ENCODE measurements at regions not wholly inside any gene's neighbourhood (a gene's known extent, or its start where the extent isn't known, plus 50 kb on each side); places are given as distances from the start of the nearest gene placed in this dataset.

GRCh38 chr9:106753155-106753671 lies 109.8 kb upstream of the ZNF462 start:
- TF ChIP-seq ZNF138 (CRISPR knock-in tag; conservative IDR thresholded peaks at IDR 0.05) (no peak), JUN (CRISPR knock-in tag; IDR thresholded peaks at IDR 0.05) (no peak), E2F1 (CRISPR knock-in tag; IDR thresholded peaks at IDR 0.05) (no peak), CTCF (IDR thresholded peaks at IDR 0.05) (no peak), NR2C2 (CRISPR knock-in tag; IDR thresholded peaks at IDR 0.05) (no peak), ZNF512 (CRISPR knock-in tag; IDR thresholded peaks at IDR 0.05; ENCODE audit: borderline replicate concordance) (no peak), NFYB (CRISPR knock-in tag; conservative IDR thresholded peaks at IDR 0.05; ENCODE audit: low read depth) (no peak), TEAD1 (CRISPR knock-in tag; IDR thresholded peaks at IDR 0.05) (no peak), CREB1 (CRISPR knock-in tag; IDR thresholded peaks at IDR 0.05) (no peak), TP53 (CRISPR knock-in tag; IDR thresholded peaks at IDR 0.05) (no peak), E2F5 (CRISPR knock-in tag; IDR thresholded peaks at IDR 0.05) (no peak)

Measured in WTC11 (cell line).